ENCODE measurements at regions not wholly inside any gene's neighbourhood (a gene's known extent, or its start where the extent isn't known, plus 50 kb on each side); places are given as distances from the start of the nearest gene placed in this dataset.

DNA sequence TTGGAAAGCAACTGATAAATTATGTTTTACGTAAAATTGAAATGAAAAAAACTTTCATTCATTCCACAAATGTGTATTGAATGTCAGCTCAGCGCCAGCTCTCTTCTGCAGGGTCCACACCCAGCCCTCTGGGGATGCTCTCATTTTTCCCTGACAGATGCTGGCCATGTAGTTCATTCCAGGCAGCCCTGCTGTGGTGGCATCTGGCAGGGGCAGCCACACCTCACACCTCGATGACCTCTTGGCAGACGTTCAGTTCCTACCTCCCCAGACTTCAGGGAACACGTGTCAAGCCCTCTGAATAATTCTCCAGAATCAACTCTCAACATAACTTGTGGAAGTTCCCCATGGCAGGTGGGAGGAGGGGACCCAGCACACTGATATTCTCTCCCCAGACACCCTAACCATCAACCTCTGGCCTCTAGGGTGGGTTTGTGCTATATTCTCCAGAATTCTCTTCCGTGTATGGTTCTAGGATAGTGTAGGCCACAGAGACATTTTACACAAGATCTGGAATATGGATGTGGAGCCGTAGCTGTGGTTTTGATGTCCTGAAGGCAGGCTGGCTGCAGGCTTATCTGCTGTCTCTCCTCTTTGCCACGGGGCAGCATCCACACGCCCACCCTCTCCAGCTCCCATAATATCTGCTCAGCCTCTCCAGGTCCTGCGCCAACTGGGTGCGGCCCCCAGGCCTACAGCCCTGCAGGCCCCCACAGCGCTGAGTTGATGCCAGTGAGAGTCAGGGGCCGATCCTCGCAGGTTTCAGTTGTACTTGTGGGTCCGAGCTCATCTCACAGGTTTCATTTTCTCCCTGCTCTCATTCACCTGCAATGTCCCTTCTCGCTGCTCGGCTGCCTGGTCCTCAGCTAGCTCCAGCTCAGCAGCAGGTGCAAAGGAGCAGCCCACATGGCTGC lies 175.8 kb upstream of the ARID1B start:
- TF ChIP-seq, protein P1, sequence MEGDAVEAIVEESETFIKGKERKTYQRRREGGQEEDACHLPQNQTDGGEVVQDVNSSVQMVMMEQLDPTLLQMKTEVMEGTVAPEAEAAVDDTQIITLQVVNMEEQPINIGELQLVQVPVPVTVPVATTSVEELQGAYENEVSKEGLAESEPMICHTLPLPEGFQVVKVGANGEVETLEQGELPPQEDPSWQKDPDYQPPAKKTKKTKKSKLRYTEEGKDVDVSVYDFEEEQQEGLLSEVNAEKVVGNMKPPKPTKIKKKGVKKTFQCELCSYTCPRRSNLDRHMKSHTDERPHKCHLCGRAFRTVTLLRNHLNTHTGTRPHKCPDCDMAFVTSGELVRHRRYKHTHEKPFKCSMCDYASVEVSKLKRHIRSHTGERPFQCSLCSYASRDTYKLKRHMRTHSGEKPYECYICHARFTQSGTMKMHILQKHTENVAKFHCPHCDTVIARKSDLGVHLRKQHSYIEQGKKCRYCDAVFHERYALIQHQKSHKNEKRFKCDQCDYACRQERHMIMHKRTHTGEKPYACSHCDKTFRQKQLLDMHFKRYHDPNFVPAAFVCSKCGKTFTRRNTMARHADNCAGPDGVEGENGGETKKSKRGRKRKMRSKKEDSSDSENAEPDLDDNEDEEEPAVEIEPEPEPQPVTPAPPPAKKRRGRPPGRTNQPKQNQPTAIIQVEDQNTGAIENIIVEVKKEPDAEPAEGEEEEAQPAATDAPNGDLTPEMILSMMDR (IDR thresholded peaks at IDR 0.05; ENCODE audit: low read depth, low read length, missing control alignments): no peak
- H3K4me3 ChIP-seq (ENCODE audit: low read depth, low read length): no peak overlapping the region
- DNase-seq (ENCODE audit: low read depth): no peak
- in situ Hi-C loops (cut with HindIII; ENCODE audit: low sequenced_read_pairs): no loop called here

DNA sequence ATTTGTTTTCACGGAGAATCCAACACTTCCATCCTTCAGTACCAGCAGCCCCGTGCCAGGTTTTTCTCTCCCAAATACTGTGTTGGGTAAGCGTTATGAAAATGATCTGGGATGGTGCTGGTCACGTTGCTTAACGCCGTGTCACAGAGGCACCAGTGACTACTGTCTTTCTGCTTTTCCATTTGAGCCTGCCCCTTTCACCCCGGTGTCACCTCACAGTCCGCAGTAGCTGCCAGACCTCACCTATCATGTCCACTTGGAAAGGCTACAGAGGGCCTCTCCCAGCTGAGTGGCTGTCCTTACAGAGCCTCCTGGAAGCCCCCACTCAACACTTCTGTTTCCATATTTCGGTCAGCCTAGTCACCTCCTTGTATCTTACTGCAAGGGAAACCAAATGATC lies 176.5 kb upstream of the ARID1B start:
- in situ Hi-C loops (cut with HindIII; ENCODE audit: low sequenced_read_pairs): no loop called here

DNA sequence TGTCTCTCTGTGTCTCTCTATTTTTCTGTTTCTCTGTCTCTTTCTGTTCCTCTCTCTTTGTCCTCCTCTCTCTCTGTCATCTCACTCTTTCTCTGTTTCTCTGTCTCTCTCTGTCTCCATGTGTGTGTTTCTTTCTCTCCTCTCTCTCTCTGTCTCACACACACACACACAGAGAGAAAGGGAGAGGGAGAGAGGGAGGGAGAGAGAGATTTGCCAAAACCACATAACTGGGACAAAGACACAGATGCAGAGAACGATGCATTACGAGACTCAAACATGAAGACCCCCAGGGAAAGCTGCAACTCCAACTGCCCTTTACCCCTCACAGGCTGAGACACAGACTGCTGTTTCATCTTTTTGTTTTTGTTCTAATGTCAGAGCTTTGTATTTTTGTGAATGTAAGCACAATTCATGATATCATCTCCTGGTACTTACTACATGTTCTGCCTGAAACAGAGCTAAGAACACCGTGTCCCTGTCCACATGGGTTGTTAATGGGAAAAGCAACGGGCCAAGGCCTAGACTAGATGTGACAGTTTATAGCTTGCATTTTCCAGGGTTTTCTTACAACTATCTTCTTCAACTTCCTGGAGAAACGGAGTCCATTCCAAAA lies 177.1 kb upstream of the ARID1B start:
- in situ Hi-C loops (cut with HindIII; ENCODE audit: low sequenced_read_pairs): no loop called here
- TF ChIP-seq, protein P1 (IDR thresholded peaks at IDR 0.05; ENCODE audit: low read depth, low read length, missing control alignments): no peak

More for the DNA sequence above, 176.5 kb upstream of the ARID1B start:
- no peak overlapping the region for H3K4me3 ChIP-seq (ENCODE audit: low read depth, low read length)
- TF ChIP-seq, protein P1 (IDR thresholded peaks at IDR 0.05; ENCODE audit: low read depth, low read length, missing control alignments): no peak
- no peak for DNase-seq (ENCODE audit: low read depth)

DNA sequence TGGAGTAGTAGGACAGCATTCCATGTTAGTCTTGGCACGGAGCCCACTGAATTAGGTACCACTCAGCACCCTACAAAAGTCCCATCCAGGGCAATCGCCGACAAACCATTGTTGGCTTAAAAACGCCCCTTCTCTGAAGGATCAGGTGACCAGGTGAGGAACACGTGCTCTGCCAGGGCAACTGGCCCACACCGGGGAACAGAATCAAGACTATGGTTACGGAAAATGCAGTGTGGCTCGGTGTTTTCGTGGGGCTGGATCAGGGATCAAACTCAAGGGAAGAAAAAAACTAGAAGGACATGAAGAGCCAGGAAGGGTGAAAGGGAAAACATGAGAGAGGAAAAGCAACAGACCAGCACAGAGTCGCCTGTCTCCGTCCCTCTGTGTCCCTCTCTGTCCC lies 177.8 kb upstream of the ARID1B start:
- in situ Hi-C loops (cut with HindIII; ENCODE audit: low sequenced_read_pairs): no loop called here
- DNase-seq (ENCODE audit: low read depth): no peak
- no peak overlapping the region for H3K4me3 ChIP-seq (ENCODE audit: low read depth, low read length)
- TF ChIP-seq, protein P1 (IDR thresholded peaks at IDR 0.05; ENCODE audit: low read depth, low read length, missing control alignments): no peak

More for the DNA sequence above, 177.1 kb upstream of the ARID1B start:
- no peak overlapping the region for H3K4me3 ChIP-seq (ENCODE audit: low read depth, low read length)
- DNase-seq (ENCODE audit: low read depth): no peak

DNA sequence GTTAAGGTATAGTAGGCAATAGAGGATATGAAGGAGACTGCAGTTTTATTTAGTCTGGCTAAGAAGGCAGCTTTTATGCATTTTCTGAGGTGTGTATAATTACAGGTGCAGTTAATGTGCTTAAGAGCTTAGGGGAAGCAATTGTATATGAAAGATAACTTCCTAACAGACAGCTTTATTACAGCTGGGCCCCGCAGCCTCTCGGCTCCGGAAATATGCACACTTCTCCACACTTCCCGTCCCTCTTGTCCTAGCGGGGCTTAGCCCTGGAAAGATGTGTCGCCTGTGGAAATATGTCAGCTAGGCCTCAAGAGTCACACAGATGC lies 178.4 kb upstream of the ARID1B start:
- in situ Hi-C loops (cut with HindIII; ENCODE audit: low sequenced_read_pairs): no loop called here
- DNase-seq (ENCODE audit: low read depth): no peak
- TF ChIP-seq, protein P1 (IDR thresholded peaks at IDR 0.05; ENCODE audit: low read depth, low read length, missing control alignments): no peak
- H3K4me3 ChIP-seq (ENCODE audit: low read depth, low read length): no peak overlapping the region

DNA sequence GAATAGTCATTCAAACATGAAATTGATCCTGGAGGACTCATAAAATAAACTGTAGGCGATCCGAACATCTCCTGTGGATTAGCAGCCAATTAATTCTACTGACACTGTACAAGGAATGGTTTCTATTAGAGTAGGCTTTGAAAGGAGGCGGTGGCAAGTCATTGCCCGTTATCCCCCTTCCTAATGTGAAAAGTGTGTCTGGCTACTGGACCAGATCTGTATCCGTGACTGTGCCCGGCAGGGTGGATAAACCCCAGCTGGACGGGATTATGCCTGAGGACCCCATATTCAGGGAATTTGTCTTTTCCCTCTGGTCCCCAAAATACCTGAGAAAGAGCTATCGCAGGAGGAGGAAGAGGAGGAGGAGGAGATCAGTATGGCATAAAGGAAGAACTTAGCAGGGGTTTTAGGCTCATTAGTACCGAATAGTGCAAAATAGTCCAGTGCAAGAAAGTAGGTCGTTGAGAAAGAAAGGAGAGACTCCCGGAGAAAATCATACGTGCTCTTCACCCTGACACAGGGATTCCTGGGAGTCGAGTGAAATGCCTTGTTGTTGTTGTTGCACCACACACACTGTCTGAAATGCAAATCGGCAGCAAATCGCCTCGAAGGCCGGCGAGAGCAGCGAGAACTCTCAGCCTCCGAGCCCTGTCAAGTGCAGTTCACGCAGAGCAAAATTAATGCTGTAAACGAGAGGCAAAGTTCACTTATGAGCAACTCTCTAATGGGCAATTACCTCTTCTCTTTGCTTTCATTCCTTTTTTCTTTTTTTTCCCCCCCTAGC lies 178.9 kb upstream of the ARID1B start:
- TF ChIP-seq, protein P1 (IDR thresholded peaks at IDR 0.05; ENCODE audit: low read depth, low read length, missing control alignments): no peak
- H3K4me3 ChIP-seq (ENCODE audit: low read depth, low read length): no peak overlapping the region
- in situ Hi-C loops (cut with HindIII; ENCODE audit: low sequenced_read_pairs): no loop called here
- DNase-seq (ENCODE audit: low read depth): no peak

Measured in astrocyte of the cerebellum (primary cell).